Superior temporal gyrus (tissue), 1 donor: ENCODE measurements at regions not wholly inside any gene's neighbourhood (a gene's known extent, or its start where the extent isn't known, plus 50 kb on each side); places are given as distances from the start of the nearest gene placed in this dataset.

Experiments
- DNase-seq: peaks from one replicate; pipeline ENCODE4 v3.0.0-alpha.2; 2016; ENCODE audit errors: extremely low spot score

- DNase-seq: no peak
Observed at GRCh38 chr4:144202081-144202480, 61.6 kb upstream of the GYPA start.

- no peak for DNase-seq
Observed at GRCh38 chr4:144203155-144203554, 62.6 kb upstream of the GYPA start.

GRCh38 chr4:144204431-144204830 lies 63.9 kb upstream of the GYPA start:
- no peak for DNase-seq

- no peak for DNase-seq
Observed at GRCh38 chr4:144206711-144207110, 66.2 kb upstream of the GYPA start.

GRCh38 chr4:144208074-144208473 lies 67.6 kb upstream of the GYPA start:
- no peak for DNase-seq

- no peak for DNase-seq
Observed at GRCh38 chr4:144209491-144209890, 69.0 kb upstream of the GYPA start.

GRCh38 chr4:144213371-144213770 lies 72.9 kb upstream of the GYPA start:
- DNase-seq: no peak

GRCh38 chr4:144223149-144223548 lies 82.6 kb upstream of the GYPA start:
- DNase-seq: no peak

GRCh38 chr4:144223661-144224060 lies 83.1 kb upstream of the GYPA start:
- no peak for DNase-seq

- DNase-seq: no peak
Observed at GRCh38 chr4:144259285-144259684, 118.8 kb upstream of the GYPA start.

GRCh38 chr4:144267084-144267483 lies 126.6 kb upstream of the GYPA start:
- no peak for DNase-seq

- no peak for DNase-seq
Observed at GRCh38 chr4:144280688-144281087, 140.2 kb upstream of the GYPA start.

GRCh38 chr4:144283526-144283925 lies 143.0 kb upstream of the GYPA start:
- DNase-seq: no peak

GRCh38 chr4:144284026-144284425 lies 143.5 kb upstream of the GYPA start:
- no peak for DNase-seq

GRCh38 chr4:144288011-144288903 lies 147.7 kb upstream of the GYPA start:
- DNase-seq: no peak

GRCh38 chr4:144289667-144290428 lies 149.3 kb upstream of the GYPA start:
- DNase-seq: no peak

- DNase-seq: no peak
Observed at GRCh38 chr4:144291164-144291563, 150.6 kb upstream of the GYPA start.

GRCh38 chr4:144294211-144294610 lies 153.7 kb upstream of the GYPA start:
- DNase-seq: no peak

GRCh38 chr4:144295286-144295995 lies 154.9 kb upstream of the GYPA start:
- no peak for DNase-seq

- DNase-seq: no peak
Observed at GRCh38 chr4:144296941-144297340, 156.4 kb upstream of the GYPA start.

GRCh38 chr4:144298519-144298918 lies 158.0 kb upstream of the GYPA start:
- no peak for DNase-seq

- no peak for DNase-seq
Observed at GRCh38 chr4:144300616-144301015, 160.1 kb upstream of the GYPA start.
